NB4 (cell line): ENCODE measurements at regions not wholly inside any gene's neighbourhood (a gene's known extent, or its start where the extent isn't known, plus 50 kb on each side); places are given as distances from the start of the nearest gene placed in this dataset.

ENCODE experiments used
- DNase-seq: peaks from one replicate; pipeline ENCODE4 v3.0.0; 2010; ENCODE audit warnings: low read depth
- H3K4me3 ChIP-seq: one replicate; pipeline ENCODE4 v1.5.1; 2011; ENCODE audit warnings: mild to moderate bottlenecking, low read depth, low read length, moderate library complexity
- CTCF ChIP-seq: IDR thresholded peaks from one replicate; pipeline ENCODE4 v1.5.1; 2012; ENCODE audit warnings: low read depth, low read length
- MAX ChIP-seq: IDR thresholded peaks from 2 replicates; pipeline ENCODE4 v1.6.1; 2011; ENCODE audit warnings: low read depth, low read length
- MYC ChIP-seq: IDR thresholded peaks from 2 replicates; pipeline ENCODE4 v1.6.1; 2011; ENCODE audit warnings: low read depth, low read length
- POLR2A ChIP-seq: IDR thresholded peaks from 2 replicates; pipeline ENCODE4 v1.6.1; 2011; ENCODE audit warnings: mild to moderate bottlenecking; ENCODE audit not compliant: insufficient read length; ENCODE audit errors: extremely low read depth

- no peak overlapping the region for H3K4me3 ChIP-seq
- DNase-seq = no peak
- no peak for TF ChIP-seq POLR2A
- no peak for TF ChIP-seq CTCF
- TF ChIP-seq MAX = no peak
- no peak for TF ChIP-seq MYC
Observed at GRCh38 chr5:125143011-125143410, 396.6 kb upstream of the ZNF608 start.

- no peak overlapping the region for H3K4me3 ChIP-seq
- DNase-seq = no peak
- no peak for TF ChIP-seq POLR2A
- no peak for TF ChIP-seq CTCF
- TF ChIP-seq MAX = no peak
- TF ChIP-seq MYC = no peak
Observed at GRCh38 chr5:125148076-125148475, 401.6 kb upstream of the ZNF608 start.

- no peak for DNase-seq
- no peak overlapping the region for H3K4me3 ChIP-seq
- no peak for TF ChIP-seq MAX
Observed at GRCh38 chr5:125148706-125149105, 402.3 kb upstream of the ZNF608 start.

- TF ChIP-seq MYC (no peak), POLR2A (no peak), CTCF (no peak), MAX (no peak)
- DNase-seq = no peak
- no peak overlapping the region for H3K4me3 ChIP-seq
Observed at GRCh38 chr5:125149110-125149509, 402.7 kb upstream of the ZNF608 start.

- DNase-seq = no peak
- no peak overlapping the region for H3K4me3 ChIP-seq
- TF ChIP-seq MYC (no peak), POLR2A (no peak), CTCF (no peak), MAX (no peak)
Observed at GRCh38 chr5:125149527-125149926, 403.1 kb upstream of the ZNF608 start.

GRCh38 chr5:125150041-125150669, 403.7 kb upstream of the ZNF608 start:
- no peak for TF ChIP-seq POLR2A
- no peak for TF ChIP-seq MYC
- TF ChIP-seq CTCF = no peak
- TF ChIP-seq MAX = no peak
- no peak overlapping the region for H3K4me3 ChIP-seq
- no peak for DNase-seq
